NCI-H2196 (cell line): ENCODE measurements at regions not wholly inside any gene's neighbourhood (a gene's known extent, or its start where the extent isn't known, plus 50 kb on each side); places are given as distances from the start of the nearest gene placed in this dataset.
"Not testable (repeated sequence)": the region's sequence is repeated elsewhere in the genome, so short reads cannot be mapped to it uniquely, and the experiment has no call there.

Experiments
- DNase-seq: peaks from one replicate; lab custom pipeline; 2025; ENCODE audit not compliant: unreplicated experiment; lab: John Stamatoyannopoulos, UW

DNA sequence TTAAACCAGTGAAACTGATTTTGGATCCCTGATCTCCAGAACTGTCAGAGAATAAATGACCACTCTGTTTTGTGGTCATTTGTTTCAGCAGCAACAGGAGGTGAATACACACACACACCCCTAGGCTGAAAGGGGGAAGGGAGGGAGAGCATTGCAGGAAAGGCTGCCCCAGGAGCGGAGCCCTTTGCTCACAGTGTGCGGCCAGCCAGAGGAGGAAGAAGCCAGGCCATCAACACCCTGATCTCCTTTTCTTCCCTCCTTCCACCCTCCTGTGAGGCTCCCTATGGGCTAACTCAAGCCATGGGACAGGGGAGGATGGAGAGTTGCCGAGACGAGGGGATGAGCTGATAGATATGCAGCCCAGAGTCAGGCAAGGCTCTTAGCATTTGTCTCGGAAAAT lies 211.9 kb downstream of the TBX5 start:
- no peak for DNase-seq

DNA sequence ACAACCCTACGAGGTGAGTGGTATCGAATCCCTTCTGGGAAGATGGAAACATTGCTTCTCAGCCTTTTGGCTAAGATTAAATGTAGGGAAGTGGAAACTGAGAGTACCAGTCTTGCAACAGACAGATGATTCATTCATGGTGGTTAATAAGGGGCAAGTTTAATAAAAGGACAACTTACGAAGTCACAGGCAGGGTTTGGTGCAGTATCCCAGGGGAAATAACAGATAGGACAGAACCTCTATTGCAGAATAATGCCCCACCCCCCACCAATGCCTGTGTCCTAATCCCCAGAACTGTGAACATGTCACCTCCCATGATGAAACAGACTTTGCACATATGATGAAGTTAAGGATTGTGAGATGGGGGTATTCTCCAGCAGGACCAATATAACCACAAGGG lies 212.5 kb downstream of the TBX5 start:
- DNase-seq = no peak

DNA sequence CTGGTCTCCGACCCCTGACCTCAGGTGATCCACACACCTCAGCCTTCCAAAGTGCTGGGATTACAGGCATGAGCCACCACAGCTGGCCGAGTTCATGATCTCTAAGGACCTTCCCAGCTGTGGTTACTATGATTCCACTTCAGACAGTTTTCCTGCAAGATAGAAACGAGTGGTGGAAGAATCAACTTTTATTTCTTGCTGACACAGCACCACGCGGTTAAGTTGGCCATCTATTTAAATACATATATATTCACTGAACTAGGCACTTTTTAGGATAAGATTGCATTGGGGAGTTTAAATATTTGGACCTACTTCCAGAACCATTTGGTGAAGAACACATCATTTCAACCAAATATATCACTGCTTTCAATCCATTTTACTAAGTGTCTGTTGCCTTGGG lies 213.4 kb downstream of the TBX5 start:
- DNase-seq = no peak

DNA sequence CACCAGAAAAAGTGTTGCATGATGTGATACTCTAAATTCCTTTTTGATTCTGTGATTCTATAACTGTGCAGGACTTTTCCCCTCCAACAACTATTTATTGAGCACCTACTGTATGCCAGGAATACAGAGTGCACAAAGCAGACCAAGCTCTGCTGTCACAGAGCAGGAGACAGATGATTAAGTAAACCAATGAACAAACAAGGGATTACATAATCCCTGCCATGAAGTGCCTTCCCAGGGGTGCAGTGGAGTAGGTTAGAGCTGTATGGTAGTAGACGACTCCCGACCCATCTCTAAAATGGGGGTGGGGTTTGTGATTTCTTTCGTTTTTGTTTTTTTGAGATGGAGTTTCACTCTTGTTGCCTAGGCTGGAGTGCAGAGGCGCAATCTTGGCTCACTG lies 213.9 kb downstream of the TBX5 start:
- DNase-seq = no peak

DNA sequence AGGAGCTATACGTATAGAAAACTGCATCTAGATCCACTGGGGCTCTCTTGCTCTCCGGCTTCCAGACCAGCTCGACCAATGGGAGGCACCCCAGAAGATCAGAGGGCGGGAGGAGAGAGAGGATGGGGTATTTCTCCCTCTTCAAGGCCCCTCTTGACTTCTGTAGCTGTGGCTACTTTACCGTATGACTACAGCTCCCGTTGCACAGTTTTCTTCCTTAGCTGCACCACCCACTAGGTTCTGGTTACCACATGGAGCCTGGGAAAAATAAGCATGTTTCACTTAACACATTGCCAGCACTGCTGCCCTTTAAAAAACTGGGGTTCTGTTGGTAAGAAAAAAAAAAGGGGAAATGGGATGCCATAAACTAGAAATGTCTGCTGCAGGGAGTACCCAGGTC lies 214.4 kb downstream of the TBX5 start:
- DNase-seq = no peak

DNA sequence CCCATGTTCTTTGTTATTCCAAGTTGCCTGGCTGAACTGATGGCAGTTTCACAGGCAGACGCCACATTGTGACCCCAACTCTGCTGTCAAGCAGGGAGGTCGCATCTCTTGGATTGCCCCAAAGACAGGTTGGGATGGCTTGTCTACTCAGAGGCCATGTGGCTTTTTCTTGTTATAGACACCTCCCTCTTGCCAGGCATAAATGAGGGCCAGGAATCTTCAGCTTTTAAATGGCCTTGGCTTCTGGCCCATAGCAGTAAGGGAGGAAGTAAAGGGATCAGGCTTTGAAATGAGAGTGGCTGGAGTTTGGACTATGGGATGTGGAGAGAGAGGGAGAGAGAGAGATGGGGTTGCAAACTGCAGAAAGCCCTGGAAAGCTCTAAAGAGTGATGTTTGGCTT lies 215.0 kb downstream of the TBX5 start:
- DNase-seq = no peak

DNA sequence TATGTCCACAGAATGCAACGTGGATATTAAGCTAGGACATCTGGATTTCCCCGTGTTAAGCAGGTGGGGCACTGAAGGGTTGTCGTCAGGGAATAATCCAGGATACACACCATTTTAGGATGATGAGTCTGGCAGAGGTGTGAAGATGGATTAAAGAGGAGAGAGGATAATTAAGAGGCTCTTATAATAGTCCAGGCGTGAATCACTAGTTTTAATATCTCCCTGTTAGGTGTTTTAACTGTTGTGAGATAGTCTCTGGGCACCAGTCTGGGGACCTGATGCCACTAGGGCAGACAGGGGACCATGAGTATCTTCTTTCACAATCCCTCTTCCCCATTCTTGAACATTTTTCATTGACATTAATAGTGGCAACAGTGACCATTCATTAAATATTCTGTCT lies 216.7 kb downstream of the TBX5 start:
- DNase-seq = no peak

DNA sequence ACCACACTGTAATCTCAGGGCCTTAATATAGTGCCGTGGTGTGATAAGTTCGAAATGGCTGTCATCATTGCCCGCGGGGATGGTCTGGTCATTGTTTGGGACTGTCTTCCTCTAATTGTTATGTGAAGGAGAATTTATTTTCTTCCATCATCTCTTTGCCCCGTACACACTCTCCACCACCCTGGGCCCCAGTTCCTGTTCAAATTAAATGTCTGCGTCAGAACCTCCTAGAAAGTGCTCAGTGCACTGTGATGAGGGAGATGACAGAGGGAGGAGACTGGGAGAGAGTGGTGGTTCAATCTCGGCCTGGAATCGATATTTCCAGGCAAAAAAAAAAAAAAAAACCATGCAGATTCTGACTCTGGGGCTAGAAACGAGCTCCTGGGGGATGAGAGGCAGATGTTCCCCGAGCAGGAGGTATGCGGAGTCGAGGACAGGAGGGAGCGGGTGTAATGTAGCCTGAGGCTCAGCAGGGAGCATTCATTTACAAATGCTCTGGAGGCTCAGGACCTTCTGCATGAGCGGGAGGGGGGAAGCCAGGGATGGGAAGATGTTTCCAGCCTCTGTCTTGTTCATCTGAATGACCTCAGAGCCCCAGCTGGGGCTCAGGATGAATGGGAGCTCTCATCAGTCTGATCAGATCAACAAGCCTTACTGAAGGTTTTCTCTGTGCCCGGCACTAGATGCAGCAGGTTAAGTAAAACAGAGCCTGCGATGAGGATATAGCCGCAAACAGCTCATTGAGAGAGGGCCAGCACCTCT lies 219.5 kb downstream of the TBX5 start:
- no peak for DNase-seq

DNA sequence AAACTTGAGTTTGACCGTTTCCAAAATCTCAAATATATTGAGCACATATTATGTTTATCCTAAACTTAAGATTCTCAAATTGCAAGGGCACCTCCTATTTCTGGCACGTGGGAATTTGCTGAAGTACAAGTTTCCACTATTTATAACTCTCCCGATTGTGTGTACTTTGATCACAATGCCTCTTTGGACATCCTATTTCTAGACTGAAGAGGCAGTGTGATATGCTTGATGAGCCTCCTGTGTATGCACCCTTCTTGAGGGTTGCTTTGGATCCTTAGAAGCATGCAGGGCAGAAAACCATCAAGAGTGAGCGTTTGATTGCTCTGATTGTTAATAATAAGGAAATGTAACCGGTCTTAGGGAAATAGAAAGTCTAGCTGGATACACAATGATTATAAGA lies 218.9 kb upstream of the RBM19 start:
- no peak for DNase-seq

DNA sequence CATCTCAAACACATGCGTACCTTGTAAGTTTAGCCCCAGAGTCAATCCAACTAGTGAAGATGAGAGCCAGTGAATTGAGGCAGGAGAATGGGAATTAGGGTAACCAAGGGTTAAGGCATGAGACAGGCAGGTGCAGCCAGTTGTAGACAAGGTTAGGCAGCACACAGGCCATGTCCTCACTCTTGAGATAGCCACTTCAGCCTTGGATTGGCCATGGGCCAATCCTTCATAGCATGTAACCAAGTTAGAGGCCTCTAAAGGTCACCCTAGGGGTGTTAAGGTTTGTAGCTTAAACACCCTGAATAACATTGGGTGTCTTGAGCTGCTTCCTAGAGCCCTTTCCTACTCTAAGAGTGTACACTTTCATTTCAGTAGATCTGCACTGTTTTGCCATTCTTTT lies 208.2 kb upstream of the RBM19 start:
- DNase-seq = no peak

DNA sequence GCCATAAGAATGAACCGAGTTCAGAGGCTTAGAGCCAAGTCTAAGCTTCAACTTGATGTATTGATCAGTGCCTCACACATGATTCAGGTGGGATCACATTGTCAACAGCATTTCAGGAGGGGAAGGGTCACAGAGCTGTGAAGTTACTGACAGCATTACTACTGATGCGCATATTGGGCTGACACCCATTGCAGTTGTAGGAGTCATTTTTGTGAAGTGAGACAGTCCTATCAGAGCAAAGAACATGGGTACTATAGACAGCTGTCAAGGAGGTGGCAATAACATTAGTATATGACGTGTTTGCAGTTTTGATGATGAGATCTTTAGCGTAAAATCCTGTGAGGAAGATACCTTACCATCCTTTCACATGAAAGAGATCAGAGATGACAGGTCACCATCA lies 206.0 kb upstream of the RBM19 start:
- no peak for DNase-seq

DNA sequence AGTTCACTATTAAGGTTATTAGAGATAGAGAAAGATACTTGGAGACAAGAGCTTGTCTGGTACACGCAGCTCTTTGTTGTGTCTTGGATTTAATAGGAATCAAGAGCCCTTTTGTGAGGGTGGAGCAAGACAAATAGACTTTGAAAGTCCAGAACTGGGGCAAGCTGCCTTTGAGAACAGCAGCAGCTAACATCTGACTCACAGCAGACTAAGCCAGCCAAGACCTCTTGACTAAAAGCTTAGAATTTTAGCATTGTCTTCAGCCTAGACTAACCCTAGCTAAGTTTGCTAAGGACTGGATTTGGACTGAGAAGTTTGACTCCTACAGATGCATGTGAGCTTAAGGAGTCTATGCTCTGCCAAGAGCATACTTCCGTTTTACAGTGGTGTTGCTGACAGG lies 201.9 kb upstream of the RBM19 start:
- no peak for DNase-seq

DNA sequence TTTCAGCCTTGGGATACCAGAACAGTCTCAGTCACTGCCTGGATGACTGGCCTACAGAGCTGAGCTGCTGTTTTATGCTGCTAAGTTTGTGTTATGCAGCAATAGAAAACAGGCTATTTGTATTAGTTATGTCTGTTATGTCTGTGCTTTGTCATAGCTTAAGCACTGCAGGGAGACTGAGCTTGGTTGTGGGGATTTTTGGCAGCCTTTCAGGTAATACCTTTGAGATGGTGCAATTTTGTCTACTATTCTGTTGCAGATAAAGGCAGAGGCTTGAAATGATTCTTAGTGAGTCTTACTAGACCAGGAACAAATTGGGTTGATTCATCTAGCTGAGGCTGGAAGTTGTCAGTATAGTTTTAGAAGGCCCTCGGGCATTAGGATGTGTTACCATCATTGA lies 201.3 kb upstream of the RBM19 start:
- DNase-seq = no peak

DNA sequence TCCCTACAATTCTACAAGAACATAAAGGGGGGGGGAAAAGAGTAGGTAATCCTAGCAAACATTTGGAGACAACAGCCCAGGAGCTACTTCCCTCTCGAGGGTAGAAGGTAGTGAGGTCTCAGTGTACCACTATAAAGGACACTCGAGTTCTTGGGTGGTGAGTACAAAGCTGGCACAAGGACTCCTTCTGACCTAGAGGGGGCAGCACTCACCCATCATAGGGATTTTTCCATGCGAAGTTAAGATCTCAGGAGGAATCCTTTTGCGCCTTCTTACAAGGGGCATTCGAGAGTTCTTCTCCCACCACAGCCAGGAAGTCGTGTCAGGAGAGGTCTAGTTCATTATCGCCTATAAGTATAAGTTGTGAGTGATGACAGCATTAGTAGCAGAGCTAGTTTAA lies 200.2 kb upstream of the RBM19 start:
- peak; percentile 8 for DNase-seq

DNA sequence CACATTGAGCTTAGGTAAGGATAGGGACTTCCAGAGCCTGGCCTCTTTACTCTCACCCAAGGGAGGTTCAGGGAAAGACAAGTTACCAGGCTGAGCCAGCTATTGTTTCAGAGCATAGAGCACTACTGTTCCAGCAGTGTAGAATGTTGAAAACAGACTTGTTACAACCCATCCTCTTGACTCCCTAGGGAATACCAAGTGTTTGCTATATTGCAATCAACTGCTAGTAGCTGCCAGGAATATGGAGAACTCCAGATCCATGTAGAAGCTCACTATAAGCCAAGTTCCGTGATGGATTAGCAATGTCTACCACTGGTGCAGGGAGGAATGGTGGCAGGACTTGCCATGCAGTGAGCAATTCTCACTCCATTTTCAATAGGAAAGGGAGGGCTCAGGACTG lies 199.8 kb upstream of the RBM19 start:
- no peak for DNase-seq

DNA sequence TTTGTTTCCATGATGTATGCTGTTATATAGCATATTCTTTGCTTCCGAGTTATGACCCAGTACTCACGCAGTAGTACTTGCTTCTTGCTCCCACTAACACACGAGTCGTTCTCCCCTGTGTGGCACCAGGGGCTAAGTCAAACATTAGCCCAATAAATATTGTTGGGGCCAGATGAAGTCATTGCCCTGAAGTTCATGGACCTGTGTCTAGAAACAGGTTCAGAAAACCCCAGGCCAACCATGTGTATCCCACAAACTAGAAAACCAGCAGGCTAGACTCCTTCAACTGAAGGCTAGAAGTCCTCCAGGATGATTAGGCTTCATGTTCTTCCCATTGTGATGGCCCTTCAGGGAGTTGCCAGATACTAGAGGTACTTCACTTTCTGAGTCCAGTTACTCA lies 198.2 kb upstream of the RBM19 start:
- DNase-seq = no peak

DNA sequence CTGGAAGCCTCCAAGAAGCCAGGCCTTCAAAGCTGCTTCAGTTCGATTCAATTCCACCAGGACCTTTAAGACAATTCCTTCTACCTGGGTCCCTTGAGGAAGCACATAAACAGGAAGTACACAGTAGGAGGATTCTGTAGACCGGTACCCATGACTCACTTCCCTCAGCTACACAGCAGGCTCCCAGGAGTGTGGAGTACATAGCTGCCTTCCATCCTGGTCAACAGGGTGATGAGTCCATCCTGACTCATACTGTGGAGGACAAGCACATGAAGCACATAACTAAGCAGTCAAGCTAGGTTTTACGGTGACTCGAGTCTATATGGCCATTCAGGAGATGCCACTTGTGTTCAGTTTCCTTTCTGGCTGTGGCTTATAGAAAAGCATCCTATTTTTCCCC lies 197.6 kb upstream of the RBM19 start:
- no peak for DNase-seq

DNA sequence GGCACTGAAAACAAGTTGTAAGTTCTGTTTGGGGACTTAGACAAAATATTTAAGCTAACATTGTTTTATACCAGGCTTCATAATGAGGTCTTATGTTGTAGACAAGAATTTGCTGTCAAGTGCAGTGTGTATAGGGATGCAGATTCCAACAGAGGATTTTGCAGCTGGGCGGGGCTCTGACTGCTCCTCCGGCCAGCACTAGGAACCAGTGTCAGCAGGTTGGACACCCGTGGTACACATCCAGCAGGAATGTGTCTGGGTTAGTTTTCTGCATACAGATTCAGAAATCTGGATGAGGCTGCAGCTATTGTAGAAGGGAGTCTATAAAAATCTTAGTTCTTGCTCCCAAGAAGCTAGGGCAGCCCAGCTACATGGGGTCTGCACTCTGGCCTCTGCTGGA lies 194.3 kb upstream of the RBM19 start:
- DNase-seq = no peak

DNA sequence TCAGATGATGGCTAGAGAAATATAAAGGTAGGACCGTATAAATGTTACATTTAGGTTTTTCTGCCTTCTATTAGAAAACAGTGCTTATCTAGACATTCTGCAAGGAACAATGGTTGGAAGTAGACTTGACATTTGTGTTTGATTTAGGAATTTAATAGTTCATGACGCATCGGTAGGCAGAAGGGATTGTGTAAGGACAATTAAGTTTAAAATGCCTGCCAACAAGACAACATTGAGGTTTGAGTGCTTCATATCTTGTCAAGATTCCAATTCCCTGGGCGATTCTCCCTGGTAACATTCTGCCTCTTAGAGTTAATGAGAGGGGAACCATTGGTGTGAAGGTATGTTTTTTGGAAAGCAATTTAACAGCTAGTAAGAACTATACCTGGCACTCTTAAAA lies 186.8 kb upstream of the RBM19 start:
- DNase-seq = no peak

DNA sequence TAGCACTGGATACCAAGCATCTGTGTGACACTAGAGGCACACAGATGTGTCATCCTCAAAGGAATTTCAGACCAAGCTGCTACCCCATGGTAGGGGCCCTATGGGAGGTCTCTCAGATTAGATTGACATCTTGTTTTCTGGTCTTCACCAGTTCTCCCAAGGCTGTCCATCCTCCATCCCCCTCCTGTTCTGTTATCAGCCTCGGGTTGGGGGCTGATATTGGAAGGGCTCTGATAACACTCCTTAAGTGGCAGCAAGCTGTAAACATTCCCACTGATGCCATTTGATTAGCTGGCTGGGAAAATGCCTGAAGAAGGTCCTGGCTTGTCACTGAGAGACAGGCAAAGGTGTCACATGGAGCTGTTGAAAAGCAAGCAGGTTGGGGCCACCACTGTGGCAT lies 185.9 kb upstream of the RBM19 start:
- no peak for DNase-seq

DNA sequence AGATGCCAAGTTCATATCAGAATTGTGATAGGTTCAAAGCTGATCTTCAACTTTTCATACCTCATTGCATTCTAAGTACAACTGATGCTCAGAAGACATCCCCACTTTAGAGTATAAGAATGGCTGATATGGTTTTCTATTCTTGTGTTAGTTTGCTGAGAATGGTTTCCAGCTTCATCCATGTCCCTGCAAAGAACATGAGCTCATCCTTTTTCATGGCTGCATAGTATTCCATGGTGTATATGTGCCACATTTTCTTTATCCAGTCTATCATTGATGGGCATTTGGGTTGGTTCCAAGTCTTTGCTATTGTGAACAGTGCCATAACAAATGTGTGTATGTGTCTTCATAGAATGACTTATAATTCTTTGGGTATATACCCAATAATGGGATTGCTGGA lies 184.5 kb upstream of the RBM19 start:
- DNase-seq = not testable (repeated sequence)

DNA sequence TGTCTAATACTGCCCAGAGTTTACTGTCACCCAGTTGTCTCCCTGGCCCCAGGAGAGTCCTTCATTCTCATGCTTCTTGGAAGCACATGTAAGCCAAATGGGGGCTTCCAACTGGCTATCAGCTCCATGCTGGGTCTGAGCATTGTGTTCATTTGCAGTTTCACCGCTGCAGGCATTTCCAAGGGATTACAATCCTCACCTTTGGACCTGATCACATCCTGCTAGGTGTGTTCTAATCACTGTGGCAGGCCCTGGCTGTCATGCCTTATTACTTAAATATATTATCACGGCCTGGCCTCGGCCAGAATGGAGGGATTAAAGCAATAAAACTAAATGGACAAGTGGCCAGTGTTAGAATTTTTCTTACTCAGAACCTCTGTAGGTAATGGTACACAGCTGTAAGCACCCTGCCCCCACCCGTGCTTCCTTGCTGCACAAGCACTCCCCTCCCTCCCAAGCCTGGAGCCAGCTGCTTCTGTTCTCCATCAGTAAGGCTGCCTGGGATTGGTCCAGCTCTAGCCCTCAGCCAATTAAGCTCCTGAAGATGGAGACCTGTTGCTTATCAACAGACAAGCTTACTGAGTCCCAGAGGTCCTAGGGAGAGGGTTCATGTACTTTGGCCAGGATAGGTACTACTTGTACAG lies 175.9 kb upstream of the RBM19 start:
- DNase-seq = no peak

DNA sequence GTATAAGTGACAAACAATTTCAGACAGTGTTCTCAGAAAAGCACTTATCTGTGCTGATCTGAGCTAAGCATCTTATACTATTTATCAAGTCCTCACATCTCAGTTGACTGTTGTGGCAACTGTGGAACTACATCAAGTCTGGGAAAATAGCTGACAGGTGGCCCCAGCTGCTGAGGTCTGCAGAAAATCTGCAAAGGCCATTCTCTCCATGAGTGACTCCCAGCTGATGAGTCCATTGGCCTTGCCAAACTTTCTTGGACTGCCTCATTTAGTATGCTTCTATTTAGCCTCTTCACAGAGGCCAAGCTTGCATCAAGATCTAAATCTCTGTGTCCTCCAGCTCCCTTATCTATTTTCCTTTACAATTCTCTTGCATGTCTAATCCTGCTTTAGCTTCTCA lies 174.5 kb upstream of the RBM19 start:
- DNase-seq = no peak
